H54 (cell line): ENCODE measurements at regions not wholly inside any gene's neighbourhood (a gene's known extent, or its start where the extent isn't known, plus 50 kb on each side); places are given as distances from the start of the nearest gene placed in this dataset.

Source experiments
- DNase-seq: peaks from one replicate; pipeline ENCODE4 v3.0.0; 2011; ENCODE audit warnings: low spot score, mixed read lengths; ENCODE audit not compliant: insufficient read length
- FAIRE-seq: peaks from 3 replicates; lab custom pipeline; 2011; peaks lifted over from hg19 to GRCh38; lab: Jason Lieb, UNC
- POLR2A ChIP-seq: IDR thresholded peaks from 2 replicates; pipeline ENCODE4 v1.6.1; 2011; ENCODE audit warnings: low read depth, mild to moderate bottlenecking, low read length

DNA sequence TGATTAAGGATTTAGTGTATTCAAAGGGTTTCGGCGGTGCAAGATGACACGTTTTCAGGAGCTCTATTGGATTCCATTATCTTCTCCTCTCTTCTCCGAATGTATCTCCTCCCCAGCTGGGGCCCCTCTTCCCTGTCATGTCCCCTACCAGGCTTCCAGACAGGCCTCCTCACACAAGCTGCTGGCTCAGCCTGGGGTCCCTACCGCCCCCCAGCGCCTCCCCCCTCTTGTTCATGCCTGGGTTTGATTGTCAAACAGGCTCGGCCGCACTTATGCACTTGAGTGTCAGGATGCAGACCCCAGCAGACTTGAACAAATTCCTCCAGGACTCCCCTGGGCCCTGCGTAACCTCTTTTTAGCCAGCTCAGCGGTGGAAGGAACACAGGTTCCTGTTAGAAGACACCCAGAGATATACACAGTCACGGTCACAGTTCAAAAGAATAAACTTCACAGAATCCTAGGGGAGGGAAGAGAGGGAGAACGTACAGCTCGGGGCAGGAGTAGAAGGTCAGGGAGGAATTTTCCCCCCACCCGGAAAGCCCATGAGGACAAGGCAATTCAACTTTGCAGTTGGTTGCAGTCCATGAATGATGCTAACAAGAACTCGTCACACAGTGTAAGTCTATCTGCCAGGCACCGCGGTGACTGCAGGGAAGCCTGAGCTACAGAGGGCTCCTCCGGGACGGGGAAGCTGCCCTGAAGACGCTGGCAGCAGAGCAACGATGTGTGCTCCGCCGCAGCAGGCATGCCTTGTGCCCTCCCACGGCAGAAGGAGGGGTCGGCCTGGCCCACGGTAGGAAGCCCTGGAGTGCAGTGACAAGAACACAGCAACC, 560.0 kb downstream of the BNC2 start:
- no peak for DNase-seq
- FAIRE-seq: no peak
- no peak for TF ChIP-seq POLR2A

DNA sequence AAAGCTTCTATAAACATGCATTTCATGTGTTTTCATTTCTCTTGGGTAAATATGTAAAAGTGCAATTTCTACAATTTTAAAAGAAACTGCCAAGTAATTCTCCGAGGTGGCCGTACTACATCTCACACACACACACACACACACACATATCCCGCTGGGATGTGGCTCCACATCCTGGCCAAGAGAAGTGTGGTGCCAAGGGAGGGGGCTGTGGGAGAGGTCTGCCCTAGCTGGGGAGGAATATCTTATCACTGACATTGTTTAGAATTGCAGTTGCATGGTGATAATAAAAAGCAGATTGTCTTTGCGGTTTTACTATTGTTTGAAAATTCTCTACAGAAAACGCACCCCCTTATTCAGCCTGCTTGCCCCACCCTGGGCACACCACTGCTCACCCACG, 558.4 kb downstream of the BNC2 start:
- FAIRE-seq: no peak
- TF ChIP-seq POLR2A: no peak
- DNase-seq: no peak

DNA sequence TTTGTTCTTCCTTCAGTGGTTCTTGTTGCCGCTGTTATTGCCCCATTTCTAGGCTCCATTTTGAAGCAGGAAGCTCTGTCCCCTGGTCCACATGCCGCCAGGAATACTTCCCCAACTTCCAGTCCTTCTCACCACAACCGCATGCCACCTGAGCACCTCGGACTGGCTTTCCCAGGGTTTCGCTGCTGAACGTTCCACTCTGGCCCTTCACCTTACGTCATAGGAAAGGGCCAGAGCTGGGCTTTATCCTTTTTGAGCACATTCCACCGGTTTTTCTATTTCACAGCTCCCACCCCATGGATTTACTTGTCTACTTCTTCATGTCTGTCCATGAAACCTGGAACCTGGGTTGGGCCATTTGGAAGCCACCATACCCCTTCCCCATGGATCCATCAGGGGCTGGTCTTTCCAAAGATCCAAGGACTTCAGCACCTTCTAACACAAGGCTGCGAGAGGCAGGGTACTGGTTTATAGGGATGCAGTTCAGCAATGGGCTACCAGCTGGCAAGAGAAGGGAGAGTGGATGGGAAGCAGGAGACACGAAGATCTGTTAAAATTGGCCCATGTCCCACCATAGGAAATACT, 557.4 kb downstream of the BNC2 start:
- DNase-seq (no peak), FAIRE-seq (no peak)

DNA sequence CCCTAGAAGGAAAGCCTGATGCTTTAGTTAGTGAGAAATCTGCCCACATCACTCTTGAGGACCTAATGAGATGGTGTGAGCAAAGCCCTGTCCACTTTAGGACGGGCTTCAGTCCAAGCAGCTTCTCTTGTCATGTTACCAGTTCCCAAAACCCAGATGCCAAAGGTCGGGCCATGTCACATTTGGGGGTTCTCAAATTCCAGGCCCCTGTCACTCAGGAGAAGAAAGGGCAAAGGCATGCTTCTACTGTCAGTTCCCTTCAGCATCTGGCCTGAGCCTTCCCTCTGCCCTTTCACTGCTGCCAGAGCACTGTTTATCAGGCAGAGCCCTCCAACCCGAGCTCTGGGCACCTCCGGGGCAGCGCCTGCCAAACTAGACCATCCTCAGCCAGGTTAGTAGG, 556.0 kb downstream of the BNC2 start:
- DNase-seq (no peak), FAIRE-seq (no peak)
- TF ChIP-seq POLR2A: no peak

More for the DNA sequence above, 557.4 kb downstream of the BNC2 start:
- TF ChIP-seq POLR2A: no peak

DNA sequence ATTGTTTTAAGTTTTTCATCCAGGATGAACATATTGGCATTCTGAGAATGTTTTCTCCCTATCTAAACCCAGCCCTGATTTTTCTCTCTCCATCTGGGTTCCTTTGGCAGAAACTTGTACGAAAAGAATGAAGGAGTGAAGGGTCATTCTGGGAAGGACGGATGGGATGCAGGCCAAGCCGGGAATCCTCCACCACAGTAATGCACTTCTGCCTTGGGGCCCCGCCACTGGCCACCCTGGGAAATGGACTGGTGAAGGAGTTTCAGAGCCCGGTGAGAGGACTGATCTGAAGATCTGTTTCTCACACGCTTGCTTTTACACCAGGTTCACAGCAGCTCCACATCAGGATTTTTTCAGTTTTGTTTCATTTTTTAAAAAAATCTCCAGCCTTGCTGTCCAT, 554.8 kb downstream of the BNC2 start:
- FAIRE-seq: no peak
- DNase-seq: no peak
- no peak for TF ChIP-seq POLR2A

DNA sequence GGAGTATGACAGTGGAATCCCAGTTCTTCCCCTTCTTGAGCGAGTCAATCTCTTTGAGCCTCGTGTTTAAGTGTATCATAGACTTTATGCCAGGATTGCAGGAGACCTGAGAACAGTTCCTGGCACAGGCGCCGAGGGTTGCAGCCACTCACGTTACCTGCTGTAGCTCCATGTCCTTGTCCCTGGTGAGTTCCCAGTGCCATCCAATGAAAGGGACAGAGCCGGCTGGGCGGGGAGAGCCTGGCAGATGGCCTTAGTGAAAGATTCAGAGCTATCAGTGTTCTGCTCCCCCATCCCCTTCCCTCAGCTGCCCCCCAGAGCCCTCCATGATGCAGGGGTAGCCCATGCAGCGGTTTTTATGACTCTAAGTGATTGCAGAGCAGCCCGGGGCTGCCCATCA, 554.0 kb downstream of the BNC2 start:
- FAIRE-seq: no peak
- DNase-seq: no peak
- TF ChIP-seq POLR2A: no peak

DNA sequence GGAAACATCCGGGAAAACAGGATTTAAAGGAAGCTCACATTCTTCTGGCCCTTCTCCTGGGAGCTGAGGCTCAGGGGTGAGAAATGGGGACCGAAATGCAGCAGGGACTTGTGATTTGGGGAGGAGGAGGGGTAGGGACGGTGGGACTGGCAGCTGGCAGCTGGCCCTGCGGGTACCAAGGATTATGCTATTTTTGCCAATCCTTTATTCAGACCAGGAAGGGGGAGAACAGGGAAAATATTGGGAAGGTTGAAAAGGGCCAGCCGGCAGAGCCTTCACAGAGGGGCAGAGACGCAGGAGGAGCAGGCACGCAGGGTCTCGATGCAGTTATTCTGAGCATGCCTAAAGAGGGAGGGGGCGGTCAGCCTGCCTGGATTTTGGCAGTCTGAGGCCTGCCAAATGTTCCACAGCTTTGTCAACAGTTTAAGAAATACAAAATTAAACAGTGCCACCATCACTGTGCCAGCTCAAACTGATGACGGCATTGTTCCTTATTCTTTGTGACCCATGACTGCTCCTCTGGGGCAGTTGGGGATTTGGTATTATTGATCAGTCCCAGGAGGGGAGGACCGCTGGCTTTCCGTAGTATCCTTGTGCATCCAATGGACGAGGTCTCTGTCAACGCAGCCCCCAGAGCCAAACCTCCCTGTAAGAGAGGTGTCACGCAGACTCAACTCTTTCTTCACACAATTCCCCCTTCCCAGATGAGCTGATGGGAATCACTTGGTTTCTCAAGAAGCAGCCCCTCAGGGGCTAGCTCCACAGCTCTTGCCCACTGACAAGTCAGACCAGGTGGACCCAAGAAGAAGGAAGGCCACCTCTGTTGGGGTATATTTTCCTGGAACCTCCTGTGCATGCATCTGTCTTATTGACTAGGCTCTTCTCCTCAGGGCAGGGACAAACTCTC, 553.3 kb downstream of the BNC2 start:
- FAIRE-seq (no peak), DNase-seq (no peak)
- no peak for TF ChIP-seq POLR2A

DNA sequence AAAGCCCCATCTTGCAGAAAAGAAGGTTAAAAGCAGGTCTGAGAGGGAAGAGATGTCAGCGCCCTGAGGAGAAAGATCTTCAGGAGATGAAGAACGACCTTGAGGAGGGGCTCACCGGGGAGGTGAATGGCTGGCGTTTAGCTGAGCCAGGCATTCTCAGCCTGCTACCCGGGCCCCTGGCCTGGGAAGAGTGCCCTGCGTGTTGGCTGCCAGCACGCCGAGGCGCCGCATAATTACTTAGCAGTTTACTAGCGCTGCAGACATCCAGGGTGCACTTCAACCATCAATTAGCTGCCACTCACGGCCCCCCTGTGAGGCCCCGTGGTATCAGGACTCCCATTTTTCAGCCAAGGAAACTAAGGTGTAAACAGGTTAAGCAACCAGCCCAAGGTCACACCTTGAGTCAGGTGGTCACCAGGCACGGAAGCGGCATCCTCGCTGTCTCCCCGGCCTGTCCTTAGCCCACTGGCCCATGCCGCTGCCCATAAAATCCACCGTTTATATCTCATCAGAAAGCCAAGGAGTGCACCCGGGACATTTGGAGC, 551.9 kb downstream of the BNC2 start:
- TF ChIP-seq POLR2A: no peak
- FAIRE-seq: no peak

DNA sequence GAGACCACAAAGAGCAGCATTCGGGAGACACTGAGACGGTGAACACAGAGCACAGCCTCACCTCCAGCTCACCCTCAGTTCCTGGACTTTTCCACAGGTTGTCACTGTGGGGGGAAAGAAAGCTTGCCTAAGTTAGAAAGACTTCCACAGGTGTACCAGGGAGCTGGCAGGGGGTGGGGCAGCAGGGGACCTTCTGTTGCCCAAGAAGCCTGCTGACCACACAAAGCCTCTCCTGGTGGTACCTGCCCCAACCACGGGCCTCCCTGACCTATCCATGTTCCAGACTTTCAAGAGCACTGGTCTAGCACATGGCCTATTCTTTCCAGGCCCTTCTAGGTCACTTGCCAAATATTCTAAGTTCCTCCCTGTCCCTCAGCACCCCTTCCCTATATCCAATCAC, 550.8 kb downstream of the BNC2 start:
- no peak for FAIRE-seq
- no peak for DNase-seq
- no peak for TF ChIP-seq POLR2A

More for the DNA sequence above, 551.9 kb downstream of the BNC2 start:
- no peak for DNase-seq

DNA sequence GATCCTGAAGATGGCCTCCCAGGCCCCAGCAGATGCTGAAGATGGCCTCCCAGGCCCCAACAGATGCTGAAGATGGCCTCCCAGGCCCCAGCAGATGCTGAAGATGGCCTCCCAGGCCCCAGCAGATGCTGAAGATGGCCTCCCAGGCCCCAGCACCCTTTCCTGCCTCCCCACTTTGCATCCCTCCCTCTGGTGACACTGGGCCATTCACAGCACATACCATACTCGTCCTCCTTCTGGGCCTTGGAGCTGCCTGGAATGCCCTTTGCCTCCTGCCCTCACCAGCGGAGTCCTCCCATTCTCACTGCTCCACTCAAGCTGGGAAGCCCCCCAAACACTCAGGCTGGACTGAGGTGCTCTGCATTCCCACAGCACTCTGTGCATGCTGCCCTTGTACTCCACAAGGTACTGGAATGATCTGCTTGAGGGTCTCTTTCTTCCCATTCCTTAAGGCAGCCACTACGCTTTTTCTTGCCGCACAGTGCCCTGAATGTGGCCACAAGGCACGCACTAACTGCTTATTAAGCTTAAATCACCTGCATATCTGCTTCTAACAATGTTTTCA, 550.0 kb downstream of the BNC2 start:
- DNase-seq: no peak
- no peak for FAIRE-seq
- no peak for TF ChIP-seq POLR2A

DNA sequence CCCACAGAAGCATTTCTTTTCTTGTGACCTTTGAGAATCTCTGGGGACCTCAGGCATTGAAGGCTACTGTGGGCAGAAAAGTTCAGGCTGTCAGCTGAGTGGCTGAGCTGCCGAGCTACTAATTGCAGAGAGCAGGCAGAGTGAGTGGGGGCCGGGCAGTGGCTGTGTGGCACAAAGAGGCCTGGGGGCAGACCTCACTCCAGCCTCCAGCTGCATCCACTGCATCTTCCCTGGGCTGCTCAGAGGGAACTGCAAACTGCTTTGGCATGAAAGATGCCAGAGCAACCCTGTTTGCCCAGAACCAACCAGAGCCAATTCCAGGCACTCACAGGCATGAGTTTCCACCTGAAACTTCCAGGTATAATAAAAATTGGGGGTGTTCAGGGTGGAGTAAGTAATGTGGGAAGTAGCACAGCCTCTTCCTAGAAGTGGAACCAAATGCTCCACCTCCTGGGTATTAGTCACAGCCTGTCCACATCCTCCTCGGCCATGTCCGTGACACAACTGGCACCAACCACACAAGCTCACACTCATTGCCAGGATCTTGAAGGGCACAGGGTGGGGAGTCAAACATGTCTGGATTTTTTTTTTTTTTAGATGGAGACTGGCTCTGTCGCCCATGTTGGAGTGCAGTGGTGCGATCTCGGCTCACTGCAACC, 548.9 kb downstream of the BNC2 start:
- TF ChIP-seq POLR2A: no peak
- FAIRE-seq: peak; percentile 95
- peak; percentile 71 for DNase-seq

DNA sequence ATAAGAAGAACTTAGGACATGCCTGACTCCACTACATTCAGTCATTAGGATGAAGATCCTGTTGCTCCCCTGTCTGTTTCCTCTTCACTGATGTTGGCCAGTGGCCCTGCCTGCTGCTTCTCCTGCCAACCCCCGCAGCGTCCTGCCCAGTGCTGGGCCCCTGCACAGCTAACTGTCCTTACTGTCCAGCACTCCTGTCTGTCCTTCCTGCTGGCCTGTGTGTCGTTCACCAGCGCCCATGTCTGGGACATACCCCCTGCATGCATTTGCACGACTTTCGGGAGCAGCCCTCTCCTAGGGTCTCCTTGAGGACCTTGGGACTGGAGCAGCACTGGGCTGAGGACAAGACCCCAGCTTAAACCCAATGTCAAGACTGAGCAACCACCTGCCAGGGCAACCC, 547.6 kb downstream of the BNC2 start:
- FAIRE-seq: no peak
- no peak for TF ChIP-seq POLR2A
- DNase-seq: no peak

DNA sequence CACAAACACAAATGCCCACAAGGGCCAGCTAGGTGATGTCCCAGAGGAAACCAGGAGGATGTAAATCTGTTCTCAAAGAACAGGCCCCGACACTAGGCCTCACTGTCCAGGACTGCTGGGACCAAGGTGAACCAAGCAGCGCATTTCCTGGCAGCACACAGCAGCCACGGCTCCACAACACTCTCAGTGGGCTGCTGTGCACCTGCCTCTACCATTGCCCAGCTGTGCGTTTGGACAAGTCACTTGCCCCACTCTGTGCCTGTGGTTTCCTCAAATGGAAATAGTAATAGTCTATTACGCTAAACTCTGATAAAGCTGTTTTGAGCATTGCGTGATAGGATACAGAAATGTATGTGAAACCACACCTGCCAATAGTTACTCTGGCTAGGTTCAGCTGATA, 544.5 kb downstream of the BNC2 start:
- no peak for TF ChIP-seq POLR2A
- DNase-seq (no peak), FAIRE-seq (no peak)
